B cell (primary cell): ENCODE measurements at regions not wholly inside any gene's neighbourhood (a gene's known extent, or its start where the extent isn't known, plus 50 kb on each side); places are given as distances from the start of the nearest gene placed in this dataset.
"Not testable (repeated sequence)": the region's sequence is repeated elsewhere in the genome, so short reads cannot be mapped to it uniquely, and the experiment has no call there.

ENCODE experiments used
- EZH2 ChIP-seq: IDR thresholded peaks from 2 replicates; pipeline ENCODE4 v1.6.1; 2012; ENCODE audit warnings: borderline replicate concordance, low read depth, mild to moderate bottlenecking, moderate library complexity, low read length; ENCODE audit not compliant: insufficient read depth, poor library complexity, severe bottlenecking
- TF ChIP-seq, protein P1 (sequence below): fragments of 200-600 bp; IDR thresholded peaks from one replicate; pipeline ENCODE4 v1.8.0; 2022; ENCODE audit warnings: antibody characterized with exemption, mild to moderate bottlenecking

DNA sequence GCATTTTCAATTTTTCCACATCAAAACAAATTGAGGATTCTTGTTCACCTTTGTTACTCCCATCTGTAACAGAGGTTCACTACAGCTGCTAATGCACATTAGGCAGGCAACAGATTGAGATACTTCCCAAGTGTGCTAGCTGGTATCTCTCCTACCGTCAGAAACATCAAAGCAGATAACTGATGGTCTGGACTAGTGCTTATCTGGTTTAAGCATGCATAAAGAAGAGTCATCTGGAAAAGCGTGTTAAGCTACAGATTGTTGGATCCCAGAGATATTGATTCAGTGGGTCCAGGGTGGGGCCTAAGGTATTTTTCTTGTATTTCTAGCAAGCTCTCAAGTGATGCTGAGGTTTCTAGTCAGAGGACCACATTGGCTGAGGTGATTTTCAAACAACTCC, 122.0 kb upstream of the NEK3 start:
- TF ChIP-seq, protein P1, sequence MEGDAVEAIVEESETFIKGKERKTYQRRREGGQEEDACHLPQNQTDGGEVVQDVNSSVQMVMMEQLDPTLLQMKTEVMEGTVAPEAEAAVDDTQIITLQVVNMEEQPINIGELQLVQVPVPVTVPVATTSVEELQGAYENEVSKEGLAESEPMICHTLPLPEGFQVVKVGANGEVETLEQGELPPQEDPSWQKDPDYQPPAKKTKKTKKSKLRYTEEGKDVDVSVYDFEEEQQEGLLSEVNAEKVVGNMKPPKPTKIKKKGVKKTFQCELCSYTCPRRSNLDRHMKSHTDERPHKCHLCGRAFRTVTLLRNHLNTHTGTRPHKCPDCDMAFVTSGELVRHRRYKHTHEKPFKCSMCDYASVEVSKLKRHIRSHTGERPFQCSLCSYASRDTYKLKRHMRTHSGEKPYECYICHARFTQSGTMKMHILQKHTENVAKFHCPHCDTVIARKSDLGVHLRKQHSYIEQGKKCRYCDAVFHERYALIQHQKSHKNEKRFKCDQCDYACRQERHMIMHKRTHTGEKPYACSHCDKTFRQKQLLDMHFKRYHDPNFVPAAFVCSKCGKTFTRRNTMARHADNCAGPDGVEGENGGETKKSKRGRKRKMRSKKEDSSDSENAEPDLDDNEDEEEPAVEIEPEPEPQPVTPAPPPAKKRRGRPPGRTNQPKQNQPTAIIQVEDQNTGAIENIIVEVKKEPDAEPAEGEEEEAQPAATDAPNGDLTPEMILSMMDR = not testable (repeated sequence)
- not testable (repeated sequence) for TF ChIP-seq EZH2
